CD4-positive, alpha-beta T cell treated with Interleukin-1 beta for 1 hour (primary cell): ENCODE measurements at regions not wholly inside any gene's neighbourhood (a gene's known extent, or its start where the extent isn't known, plus 50 kb on each side); places are given as distances from the start of the nearest gene placed in this dataset.

ENCODE experiments used
- DNase-seq, 2 donors: peaks; one replicate each; pipeline ENCODE4 v3.0.0-alpha.2; 2020 to 2022

DNA sequence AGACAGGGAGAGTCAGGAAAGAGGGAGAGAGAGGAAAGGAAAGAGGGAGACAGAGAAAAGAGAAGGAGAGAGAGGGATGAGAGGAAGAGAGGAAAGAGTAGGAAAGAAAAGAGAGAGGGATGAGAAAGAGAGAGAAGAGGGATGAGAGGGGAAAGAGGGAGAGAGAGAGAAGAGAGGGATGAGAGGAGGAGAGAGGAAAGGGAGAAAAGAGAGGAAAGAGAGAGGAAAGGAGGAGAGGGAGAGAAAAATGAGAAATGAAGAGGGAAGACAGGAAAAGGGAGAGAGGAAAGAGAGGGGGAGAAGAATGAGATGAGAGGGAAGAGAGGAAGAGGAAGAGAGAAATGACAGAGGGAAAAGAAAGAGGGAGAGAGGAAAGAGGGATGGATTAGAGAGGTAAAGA, 207.0 kb upstream of the SKOR2 start:
- no peak for DNase-seq

DNA sequence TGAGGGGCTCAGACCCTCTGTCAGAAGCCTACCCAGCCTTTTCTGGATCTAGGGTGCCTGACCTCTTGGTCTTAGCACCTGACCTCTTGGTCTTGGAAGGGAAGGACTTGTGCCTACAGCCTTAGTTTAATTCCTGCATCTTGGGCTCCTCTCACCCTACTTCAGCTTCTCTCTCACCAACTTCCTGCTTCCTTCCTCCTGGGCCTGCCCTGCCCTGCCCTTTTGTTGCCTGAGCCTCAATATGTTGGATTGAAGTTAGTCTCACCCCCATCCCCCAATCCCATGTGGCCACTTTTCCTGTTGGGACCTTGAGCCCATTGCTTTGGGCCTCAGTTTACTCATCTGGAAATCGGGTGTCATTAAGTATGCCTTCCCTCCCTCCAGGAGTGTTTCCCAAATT, 206.2 kb upstream of the SKOR2 start:
- DNase-seq, result no peak

DNA sequence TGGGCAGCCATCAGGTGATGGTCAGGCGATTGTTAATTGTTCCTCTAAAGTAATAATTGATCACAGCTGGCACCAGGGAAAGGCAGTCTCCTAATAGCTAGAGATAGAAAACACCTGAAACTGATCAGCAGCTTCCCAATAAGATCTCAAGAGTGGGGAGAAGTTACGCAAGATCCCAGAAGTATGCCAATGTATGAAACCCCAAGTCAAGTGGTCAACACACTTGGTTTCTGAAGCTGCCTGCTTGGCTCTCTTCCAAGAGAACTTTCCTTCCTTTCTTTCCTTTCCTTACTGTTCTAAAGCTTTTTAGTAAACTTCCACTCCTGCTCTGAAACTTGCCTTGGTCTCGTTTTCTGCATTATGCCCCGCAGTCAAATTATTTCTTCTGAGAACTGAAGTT, 201.6 kb upstream of the SKOR2 start:
- no peak for DNase-seq

DNA sequence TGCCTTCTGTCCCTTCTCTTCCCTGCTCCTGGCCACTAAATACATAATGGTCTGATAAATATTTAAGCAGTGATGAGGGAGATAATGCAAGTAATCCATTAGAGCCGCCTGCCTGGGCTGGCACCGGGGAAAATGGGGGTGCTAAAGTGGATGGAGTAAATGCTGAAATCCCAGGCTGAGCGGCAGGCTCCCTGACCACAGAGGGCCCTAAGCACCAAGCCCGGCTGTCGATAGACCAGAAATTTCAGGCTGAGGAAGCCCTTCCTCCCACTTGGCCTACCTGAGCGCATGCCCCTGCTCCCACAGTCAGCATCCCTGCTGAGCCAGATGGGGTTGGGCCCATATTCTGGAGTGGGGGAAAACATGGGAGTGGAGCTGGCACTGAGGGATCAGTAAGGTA, 197.5 kb upstream of the SKOR2 start:
- no peak for DNase-seq

DNA sequence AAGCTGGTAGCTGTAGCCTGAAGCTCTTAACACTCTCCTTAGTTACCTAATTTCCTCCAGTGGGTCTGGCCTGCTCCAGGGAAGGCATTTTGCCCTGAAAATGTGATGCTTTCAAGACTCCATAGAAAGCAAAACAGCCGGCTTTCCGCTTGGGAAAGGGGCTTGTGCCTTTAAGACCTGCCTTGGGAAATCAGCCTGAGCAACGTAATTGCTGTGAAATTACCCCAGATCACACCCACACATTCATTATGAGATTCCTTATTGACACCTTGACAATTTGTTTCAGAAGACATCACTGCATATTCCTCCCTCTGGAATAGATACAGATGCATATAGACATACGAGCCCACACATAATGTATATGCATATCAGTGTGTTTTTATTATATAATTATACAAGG, 190.5 kb upstream of the SKOR2 start:
- DNase-seq, result no peak

DNA sequence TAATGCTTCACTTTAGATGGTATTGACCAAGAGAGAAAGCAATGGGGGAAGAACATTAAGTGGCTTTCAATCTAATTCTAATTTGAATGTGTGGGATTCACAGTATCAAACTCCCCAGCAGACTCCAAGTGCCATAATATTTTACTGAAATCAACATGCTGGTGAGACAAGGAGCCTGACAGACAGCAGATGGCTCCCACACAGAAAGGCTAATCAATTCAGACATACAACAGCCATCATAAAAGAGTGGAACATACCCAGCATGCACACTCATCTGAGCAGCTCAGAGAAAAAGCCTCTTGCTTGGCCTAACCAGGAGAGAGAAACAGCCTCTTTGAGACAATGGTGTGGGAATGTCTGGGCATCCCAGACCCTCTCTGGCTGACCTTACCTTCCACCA, 186.5 kb upstream of the SKOR2 start:
- no peak for DNase-seq

DNA sequence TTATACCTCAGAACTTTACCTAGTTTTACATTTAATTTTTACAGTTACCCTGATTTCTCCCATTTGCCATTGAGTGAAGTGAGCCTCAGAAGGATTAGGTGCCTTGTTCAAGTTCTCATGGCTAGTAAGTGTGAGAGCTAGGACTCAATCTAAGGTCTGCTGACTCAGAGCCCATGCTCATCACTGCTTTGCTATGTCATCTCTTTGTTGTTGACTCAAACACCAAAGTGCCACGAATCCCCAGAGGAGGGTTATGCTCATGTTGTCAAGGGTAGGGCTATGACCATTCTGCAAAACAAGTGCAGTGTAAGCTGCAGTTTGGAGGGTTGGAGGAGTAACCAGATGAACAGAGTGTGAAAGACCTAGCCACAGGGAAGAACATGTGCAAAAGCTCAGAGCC, 185.4 kb upstream of the SKOR2 start:
- no peak for DNase-seq

DNA sequence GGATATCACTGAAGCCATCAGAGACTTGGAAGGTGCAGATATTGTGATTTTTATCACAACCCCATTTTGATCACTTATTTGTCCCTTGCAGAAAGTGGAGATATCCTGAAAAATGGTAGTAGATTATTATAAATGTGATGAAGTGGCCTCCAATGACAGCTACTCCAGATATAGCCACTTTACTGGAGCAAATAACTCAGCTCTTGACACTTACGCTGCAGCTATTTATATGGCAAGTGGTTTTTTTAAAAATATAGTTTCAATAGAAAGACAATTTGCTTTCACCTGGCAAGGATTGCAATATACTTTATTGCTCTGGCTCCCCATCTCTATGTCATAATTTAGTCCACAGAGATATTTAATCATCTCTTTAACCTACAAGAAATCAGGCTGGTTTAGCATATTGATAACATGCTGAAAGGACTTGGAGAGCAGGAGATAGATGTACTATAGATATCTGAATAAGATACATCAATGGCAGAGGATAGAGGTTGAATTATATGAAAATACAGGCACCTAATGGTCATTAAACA, 182.8 kb upstream of the SKOR2 start:
- no peak for DNase-seq

DNA sequence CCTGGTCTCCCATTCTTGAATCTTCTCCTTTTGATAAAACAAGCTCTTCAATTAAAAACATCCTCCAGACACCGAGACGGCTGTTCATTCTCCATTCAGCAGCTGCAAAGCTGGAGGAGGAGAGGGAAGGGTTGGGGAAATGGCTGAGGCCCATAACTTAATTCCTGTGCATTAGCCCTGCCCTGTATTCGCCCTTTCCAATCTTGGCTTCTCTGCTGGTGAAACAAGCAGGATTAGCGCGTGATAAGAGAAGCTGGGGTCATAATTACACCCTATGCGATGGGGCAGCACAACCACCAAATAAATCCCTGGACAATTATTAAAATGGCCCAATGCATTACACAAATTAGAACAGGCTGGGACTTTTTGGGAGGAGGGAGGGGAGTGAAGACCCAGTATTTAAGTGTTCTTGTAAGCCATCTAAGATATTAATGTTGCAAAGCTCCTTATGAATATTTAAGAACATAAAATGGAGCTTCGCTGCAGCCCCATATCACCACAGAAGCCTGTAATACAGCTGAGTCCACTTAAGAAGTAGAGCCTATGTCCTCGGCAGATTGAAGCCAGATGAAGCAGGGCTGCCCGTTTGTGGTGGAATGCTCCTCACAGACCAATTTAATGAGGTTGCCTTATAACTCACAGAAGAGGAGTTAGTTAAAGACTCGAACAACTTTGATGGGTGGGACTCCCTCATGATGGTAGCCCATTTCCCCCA, 176.6 kb upstream of the SKOR2 start:
- no peak for DNase-seq

DNA sequence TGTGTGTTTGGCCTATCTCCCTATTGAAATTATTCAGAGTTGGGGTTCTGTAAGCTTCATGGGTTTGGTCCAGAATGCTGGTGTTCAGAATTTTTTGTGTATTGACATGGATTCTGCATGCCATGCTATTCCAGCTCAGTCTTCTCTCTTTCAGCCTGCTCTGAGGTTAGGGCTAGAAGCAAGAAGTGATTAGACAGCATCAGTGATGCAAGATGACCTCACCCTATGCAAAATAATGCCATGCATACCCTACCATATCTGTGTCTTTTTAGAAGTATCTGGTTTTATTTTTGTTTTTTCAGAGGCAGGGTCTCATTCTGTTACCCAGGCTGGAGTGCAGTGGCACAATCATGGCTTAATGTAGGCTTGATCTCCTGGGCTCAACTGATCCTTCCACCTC, 175.6 kb upstream of the SKOR2 start:
- DNase-seq, result no peak

DNA sequence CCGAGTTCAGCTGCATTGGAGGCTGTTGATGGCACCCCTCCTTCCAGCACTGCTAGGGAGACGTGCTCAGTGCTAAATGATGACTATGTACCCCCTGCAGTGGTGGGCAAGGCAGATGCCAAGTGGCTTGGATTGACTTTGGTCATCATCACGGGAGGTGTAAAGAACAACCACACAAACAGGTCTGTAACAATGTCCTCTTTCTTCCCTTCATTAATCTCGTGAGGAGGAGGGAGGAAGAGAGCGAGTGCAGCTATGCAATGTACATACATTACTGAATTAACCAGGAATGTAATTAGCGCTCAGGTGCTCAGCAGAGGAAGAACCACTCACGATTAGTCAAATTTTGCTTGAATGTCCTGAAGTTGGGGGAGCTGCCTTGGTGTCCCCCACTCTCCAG, 173.9 kb upstream of the SKOR2 start:
- DNase-seq, result no peak

DNA sequence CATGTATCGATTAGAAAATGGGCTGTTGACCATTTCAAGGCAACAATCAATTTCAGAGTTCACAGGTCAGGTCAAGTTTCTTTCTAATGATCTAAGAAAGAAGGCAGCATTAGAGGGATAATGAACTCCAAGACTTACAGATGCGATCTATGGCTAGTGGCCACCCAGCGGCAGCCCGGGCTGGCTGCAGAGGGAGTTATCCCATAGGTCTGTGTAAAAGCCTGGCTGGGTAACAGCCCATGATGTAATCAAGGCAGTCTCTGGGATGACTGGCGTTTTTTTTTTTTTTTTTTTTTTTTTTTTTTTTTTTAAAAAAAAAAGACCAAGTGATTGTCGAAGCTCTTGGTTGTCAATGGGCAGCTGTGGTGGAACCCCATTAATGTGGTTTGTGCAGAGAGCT, 171.1 kb upstream of the SKOR2 start:
- DNase-seq, result no peak

DNA sequence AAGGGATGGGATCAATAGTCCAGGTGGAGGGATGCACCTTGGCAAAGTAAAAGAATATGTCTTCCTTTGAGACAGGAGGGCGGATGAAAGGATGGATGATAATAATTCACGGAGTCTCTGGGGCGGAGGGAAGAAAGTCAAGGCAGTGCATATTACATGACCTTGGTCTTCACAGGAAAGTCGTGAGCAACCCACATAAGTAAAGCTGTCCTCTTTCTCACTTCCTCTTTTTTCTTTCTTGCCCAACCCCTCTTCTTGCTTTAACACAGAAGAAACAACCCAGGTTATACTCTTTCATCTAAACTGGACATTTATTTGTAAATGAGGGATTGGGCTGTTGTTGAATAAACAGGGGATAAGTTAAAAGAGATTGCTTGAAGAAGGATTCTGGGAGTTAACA, 168.7 kb upstream of the SKOR2 start:
- no peak for DNase-seq

DNA sequence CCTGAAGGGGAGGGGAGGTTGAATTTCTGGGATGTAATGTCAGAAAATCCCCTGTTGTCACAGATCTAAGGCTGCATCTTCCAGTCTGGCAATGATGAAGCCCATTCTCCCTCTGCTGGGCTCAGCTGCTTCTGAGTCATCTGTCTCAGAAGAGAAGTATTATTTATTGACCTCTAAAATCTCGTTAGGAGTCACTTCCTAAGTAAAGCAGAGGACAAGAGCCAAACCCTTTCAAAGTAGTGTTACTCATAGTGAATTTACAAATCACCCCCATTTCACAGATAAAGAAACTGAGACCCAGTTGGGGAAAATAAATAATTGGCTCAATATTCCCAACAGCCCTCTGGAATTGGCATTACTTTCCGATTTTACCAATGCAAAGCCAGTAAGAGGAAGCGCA, 167.3 kb upstream of the SKOR2 start:
- no peak for DNase-seq

DNA sequence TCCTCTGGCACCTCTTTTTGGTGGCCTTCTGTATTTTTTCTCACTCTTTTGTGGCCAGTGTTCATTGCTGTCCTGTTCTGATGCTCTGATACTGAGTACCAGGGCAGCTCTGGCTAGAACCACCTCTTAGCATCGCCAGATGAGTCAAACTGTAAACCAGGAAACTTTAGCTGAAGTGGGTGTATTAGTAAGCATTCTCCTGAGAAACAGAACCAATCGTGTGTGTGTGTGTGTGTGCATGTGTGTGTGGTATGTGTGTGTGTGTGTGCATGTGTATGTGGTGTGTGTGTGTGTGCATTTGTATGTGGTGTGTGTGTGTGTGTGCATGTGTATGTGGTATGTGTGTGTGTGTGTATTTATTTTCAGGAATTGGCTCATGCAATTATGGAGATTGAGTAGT, 166.3 kb upstream of the SKOR2 start:
- no peak for DNase-seq

DNA sequence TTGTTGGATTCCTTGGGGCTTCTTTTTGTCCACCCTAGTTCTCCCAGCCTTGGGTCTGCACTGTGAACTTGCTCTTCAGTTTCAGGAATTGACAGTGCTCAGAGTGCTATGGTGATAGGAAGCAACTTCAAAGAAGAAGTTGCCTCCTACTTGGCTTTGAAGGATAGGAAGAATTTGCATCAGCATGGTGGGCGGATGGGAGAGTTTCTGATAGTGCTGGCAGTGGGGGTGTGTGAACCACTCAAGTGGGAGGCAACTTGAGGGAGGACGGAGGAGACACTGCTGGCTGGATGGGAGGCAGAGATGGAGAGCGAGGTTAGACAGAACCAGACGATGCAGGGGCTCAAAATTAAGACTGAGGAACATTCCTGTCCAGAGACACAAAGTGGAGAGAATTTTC, 164.4 kb upstream of the SKOR2 start:
- DNase-seq, result no peak

DNA sequence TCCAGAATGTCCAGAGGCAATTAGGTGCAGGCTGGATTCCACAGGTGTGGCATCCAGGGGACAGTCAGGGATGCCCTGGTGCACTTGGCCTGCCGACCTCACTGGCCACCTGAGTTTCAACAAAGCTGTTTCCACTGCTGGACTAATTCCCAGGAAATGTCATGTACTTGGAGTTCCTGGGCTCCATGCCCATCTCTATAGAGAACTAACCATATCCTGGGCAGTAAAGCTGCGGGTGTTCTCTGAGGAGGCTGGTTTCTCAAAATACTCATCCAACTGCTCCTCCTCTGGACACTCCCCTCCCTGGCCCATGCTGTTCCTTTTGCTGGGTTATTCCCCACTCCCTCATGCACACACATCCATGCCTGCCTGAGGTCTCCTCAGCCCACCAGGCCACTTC, 161.9 kb upstream of the SKOR2 start:
- no peak for DNase-seq

DNA sequence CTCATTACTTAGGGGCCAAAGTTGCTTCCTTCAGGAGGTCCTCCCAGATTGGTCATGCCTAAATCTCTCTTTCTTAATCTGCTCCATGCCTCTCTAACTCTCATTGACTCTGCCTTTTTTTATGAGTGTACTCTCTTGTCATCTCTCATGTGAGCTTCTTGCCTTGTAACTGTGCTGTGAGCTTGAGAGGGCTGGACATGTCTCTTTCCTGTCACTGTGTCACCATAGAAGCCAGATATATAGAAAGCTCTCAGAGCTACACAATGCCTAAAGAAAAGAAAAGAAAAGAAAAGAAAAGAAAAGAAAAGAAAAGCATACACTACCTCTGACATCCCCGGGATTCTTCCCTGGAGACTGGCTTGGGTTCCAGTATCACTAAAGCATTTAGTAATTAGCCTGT, 161.5 kb upstream of the SKOR2 start:
- no peak for DNase-seq

DNA sequence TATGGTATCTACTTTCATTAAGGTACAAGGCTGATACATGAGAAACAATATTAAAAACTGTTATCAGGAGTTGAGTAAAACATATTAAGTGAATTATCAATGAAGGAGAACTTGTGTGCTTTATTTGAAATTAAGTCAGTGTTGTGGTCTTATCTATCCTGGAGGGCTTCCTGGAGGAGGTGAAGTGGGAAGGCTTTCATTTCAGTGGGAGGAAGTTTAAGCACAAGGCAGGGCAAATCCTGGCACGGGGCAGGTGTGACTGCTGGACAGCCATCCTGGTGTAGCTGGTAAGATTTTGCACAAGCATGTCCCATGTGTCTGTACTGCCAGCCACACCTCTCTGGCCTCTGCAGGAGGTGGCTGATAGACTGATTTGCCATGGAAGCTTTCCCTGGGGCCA, 159.7 kb upstream of the SKOR2 start:
- DNase-seq, result no peak

DNA sequence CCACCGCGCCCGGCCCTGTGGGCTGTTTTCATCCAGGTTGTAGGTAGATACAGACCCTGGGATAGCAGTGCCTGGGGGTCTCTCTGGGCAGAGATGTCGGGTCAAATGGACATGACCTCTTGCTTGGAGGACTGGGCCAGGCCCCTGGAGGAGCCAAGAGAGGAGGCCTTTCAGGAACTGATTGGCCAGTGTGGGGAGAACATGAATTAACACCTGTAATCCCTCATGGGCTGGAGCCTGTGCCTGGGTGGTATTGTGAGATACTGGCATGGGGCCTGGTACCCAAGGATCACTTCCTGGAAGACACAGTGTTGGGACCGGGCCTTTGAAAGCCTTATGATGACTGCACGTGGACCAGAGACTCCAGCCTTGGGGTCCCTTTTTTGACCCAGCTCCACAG, 158.7 kb upstream of the SKOR2 start:
- DNase-seq, result no peak

DNA sequence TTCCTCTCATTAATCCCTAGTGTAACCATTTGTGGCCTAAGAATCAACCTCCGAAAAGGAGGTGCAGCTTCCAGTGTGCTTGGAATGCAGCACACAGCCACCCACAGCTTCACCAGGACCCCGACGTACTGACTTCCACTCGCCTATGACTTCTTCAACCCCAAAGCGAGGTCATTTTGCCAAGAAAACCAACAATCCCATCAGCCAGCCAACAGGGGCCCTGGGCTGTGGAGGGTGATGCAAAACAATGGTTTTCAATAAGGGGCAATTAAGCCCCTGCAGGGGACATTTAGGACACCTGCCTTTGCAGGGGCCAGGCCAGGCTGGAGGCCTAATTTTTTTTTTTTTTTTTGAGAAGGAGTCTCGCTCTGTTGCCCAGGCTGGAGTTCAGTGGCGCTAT, 158.1 kb upstream of the SKOR2 start:
- no peak for DNase-seq

DNA sequence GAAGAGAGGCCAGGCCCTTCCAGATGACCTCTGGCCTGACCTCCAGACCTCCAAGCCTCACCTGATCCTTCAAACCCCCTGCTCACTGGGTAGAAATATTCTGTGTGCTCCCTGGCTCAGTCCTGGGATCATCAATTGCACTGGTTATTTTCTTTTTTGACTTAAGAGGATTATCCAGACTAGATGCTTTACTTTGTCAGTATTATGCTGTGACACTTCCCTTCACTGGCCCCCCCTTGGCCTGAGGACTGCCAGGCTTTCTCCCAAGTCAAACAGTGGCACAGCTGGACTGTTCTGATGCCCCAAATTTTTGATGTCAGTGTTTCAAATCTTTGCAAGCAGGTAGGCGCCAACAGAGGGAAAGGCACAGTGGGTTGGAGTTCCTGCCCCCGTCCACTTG, 156.3 kb upstream of the SKOR2 start:
- no peak for DNase-seq

DNA sequence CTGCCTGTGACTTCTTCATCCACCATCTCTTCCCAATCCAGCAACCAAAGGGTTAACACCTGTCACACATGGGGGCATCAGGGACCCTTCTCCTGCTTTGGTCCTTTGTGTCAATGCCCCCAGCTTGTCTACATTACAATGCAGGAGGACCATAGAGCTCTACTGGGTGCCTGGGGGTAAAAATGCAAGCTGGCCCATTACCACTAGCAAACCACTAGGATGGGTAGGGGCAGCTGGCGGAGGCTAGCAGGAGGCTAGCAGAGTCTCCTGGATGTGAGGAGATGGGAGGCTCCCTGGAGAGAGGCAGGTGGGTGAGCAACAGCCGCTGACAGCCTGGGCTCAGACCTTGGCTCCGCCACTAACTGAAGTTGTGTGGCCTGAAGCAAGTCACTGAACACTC, 153.4 kb upstream of the SKOR2 start:
- no peak for DNase-seq

DNA sequence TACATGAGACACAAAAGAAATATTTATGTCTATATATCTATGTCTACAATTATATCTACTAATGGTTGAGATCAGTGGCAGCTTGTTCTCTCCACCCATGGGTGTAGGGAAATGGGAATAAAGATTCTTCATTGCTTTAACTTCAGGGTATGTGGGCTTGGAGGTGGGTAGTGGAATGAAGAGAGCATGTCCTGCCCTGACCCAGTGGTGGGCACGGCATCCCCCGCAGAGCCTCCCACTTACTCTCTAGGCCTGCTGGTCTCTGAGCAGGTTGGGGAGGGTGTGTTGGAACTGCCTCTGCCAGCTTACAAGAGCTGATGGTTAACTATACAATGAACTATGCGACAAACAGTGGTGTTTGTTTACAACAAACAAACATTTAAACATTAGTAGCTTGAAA, 152.5 kb upstream of the SKOR2 start:
- DNase-seq, result no peak

DNA sequence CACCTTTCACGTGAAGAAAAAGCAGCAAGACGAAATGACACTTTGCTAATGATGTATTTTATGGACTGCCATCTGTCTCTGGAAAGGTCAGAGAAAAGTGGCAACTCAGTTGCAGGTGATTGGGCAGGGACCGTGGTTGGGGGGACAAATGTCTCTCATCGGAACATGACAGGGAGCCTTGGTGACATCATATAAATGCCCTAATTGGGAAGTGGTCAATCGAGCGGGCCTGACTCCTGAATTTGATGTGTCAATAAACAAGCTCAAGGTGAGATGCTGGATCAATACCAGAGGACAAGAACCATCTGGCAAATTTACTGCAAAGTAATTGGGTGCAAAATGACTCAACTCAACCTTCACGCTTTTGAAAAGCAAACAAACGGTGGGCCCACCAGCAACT, 151.9 kb upstream of the SKOR2 start:
- DNase-seq, result no peak

DNA sequence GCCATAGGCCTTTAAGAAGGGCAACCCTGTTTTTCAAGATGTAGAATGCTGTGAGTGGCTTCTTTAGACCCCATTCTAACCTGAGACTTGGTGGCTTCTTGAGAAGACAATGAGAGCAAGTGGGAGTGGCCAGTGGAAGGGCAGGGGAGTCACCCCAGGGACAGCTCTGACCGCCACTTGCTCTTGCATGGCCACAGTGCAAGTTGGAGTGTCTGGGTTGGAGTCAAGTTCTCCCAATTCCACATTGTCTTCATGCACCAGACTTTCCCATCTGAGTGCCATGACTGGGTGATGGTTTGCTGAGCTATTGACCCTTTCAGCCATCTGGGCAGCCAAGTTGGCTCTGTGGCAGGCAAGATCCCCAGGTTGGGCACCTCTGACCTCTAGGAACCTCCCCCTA, 148.0 kb upstream of the SKOR2 start:
- no peak for DNase-seq
